Endothelial cell of umbilical vein (primary cell): ENCODE measurements at regions not wholly inside any gene's neighbourhood (a gene's known extent, or its start where the extent isn't known, plus 50 kb on each side); places are given as distances from the start of the nearest gene placed in this dataset.

ENCODE experiments used
- BruUV-seq: library from RNA; stranded (reverse); fragments of 400-500 nt; replicated peaks from 2 replicates; lab custom pipeline; 2021; lab: Mats Ljungman, UMichigan
- CTCF ChIA-PET: fragments of 300-600, 350-600 bp; sonication (Branson Sonifier 250); formaldehyde crosslinking; loops from one replicate; lab custom pipeline; 2021; ENCODE audit warnings: antibody characterized with exemption, inconsistent platforms; lab: Charles Lee
- POLR2A ChIA-PET: fragments of 300-600, 350-600 bp; sonication (Branson Sonifier 250); formaldehyde crosslinking; loops from one replicate; lab custom pipeline; 2021; ENCODE audit warnings: antibody characterized with exemption, inconsistent platforms; lab: Charles Lee
- DNase-seq: peaks from one replicate; pipeline ENCODE4 v3.0.0-alpha.2; 2011; ENCODE audit warnings: low read depth, low spot score
- FAIRE-seq: peaks from 2 replicates; lab custom pipeline; 2011; peaks lifted over from hg19 to GRCh38; lab: Jason Lieb, UNC
- H2AFZ ChIP-seq: 2 replicates; pipeline ENCODE4 v1.6.0; 2012; ENCODE audit warnings: low read depth, low read length, control low read depth, inconsistent platforms
- H3K27ac ChIP-seq: 2 replicates; pipeline ENCODE4 v1.5.1; 2011; ENCODE audit warnings: low read depth, mild to moderate bottlenecking, control low read depth, low read length, moderate library complexity; ENCODE audit not compliant: insufficient read depth
- H3K27me3 ChIP-seq, 2 experiments: 2 replicates each; pipeline versions ENCODE4 v1.6.0 to v1.6.1; 2011; ENCODE audit warnings: low read length in 2 of 2, mixed read lengths in 1 of 2; ENCODE audit not compliant: control insufficient read depth in 2 of 2, insufficient read depth in 2 of 2
- H3K36me3 ChIP-seq, 2 experiments: 2 replicates in 1 of 2; 3 replicates in 1 of 2; pipeline ENCODE4 v1.5.1; 2011; ENCODE audit warnings: low read length in 2 of 2, mild to moderate bottlenecking in 1 of 2, moderate library complexity in 1 of 2; ENCODE audit not compliant: control insufficient read depth in 2 of 2, insufficient read depth in 2 of 2; ENCODE audit errors: extremely low read depth in 1 of 2
- H3K4me1 ChIP-seq: 3 replicates; pipeline ENCODE4 v1.5.1; 2011; ENCODE audit warnings: mild to moderate bottlenecking, low read length; ENCODE audit not compliant: control insufficient read depth, insufficient read depth; ENCODE audit errors: extremely low read depth
- H3K4me2 ChIP-seq: 2 replicates; pipeline ENCODE4 v1.6.1; 2011; ENCODE audit warnings: low read length, control low read depth, mixed read lengths; ENCODE audit not compliant: insufficient read depth
- H3K4me3 ChIP-seq, 3 experiments: fragments of 200-600 bp in 1 of 3; sonication (generic), shearing (Covaris generic) in 1 of 3; replicated peaks in 1 of 3; 2 replicates each; pipeline ENCODE4 v1.5.1; 2011 to 2016; ENCODE audit warnings: control low read depth in 3 of 3, low read length in 3 of 3, mild to moderate bottlenecking in 2 of 3, inconsistent platforms in 1 of 3, low read depth in 1 of 3, moderate library complexity in 1 of 3; ENCODE audit not compliant: insufficient read depth in 1 of 3
- H3K79me2 ChIP-seq: 2 replicates; pipeline ENCODE4 v1.6.0; 2012; ENCODE audit warnings: low read length, inconsistent platforms; ENCODE audit not compliant: control insufficient read depth, insufficient read depth
- H3K9ac ChIP-seq: replicated peaks from 2 replicates; pipeline ENCODE3; 2011; ENCODE audit warnings: low read length, control low read depth; ENCODE audit not compliant: insufficient read depth; ENCODE audit errors: extremely low read depth
- H3K9me1 ChIP-seq: replicated peaks from 3 replicates; pipeline ENCODE4 v1.6.0; 2011; ENCODE audit warnings: mild to moderate bottlenecking, low read length; ENCODE audit not compliant: control insufficient read depth, insufficient read depth; ENCODE audit errors: extremely low read depth
- H3K9me3 ChIP-seq: replicated peaks from 2 replicates; pipeline ENCODE4 v1.5.1; 2012; ENCODE audit warnings: low read length, inconsistent platforms; ENCODE audit not compliant: control insufficient read depth, insufficient read depth
- H4K20me1 ChIP-seq: replicated peaks from 2 replicates; pipeline ENCODE3; 2011; ENCODE audit warnings: mild to moderate bottlenecking, low read length; ENCODE audit not compliant: control insufficient read depth, insufficient read depth; ENCODE audit errors: extremely low read depth
- GATA2 ChIP-seq: IDR thresholded peaks from 2 replicates; pipeline ENCODE4 v1.7.0; 2011; ENCODE audit warnings: low read depth, mild to moderate bottlenecking, moderate library complexity, mixed read lengths, low read length; ENCODE audit not compliant: insufficient read length, insufficient read depth
- JUN ChIP-seq: IDR thresholded peaks from 2 replicates; pipeline ENCODE4 v1.6.1; 2011; ENCODE audit warnings: borderline replicate concordance, low read depth; ENCODE audit not compliant: insufficient read length, insufficient read depth
- MAX ChIP-seq: IDR thresholded peaks from 2 replicates; pipeline ENCODE4 v1.6.1; 2011; ENCODE audit not compliant: insufficient read depth, insufficient read length
- POLR2A ChIP-seq: IDR thresholded peaks from 2 replicates; pipeline ENCODE4 v1.6.1; 2012; ENCODE audit warnings: low read depth, mild to moderate bottlenecking, control low read depth, low read length
- dilution Hi-C: fragments of 300-500 bp; cut with MboI; formaldehyde crosslinking; loops from one replicate; pipeline ENCODE4 v1.15.0; 2019; ENCODE audit warnings: low sequenced_read_pairs; ENCODE audit not compliant: extremely low pct_ligation_motif_present
- intact Hi-C: fragments of 100-400 bp; cut with micrococcal nuclease; formaldehyde crosslinking; loops from one replicate; pipeline ENCODE4 v1.10.0; 2022

GRCh38 chr13:105074755-105075154, 1460.7 kb downstream of the EFNB2 start:
- intact Hi-C loops (no loop called here), dilution Hi-C loops (no loop called here)
- Histone ChIP-seq H3K27me3 (no peaks in the 10 kb centered on the region), H2AFZ (no peak overlapping the region), H4K20me1 (no peaks in the 10 kb centered on the region), H3K4me1 (no peaks in the 10 kb centered on the region), H3K9me1 (no peaks in the 10 kb centered on the region), H3K4me2 (no peak overlapping the region), H3K36me3 (no peaks in the 10 kb centered on the region), H3K4me3 (no peak overlapping the region), H3K27ac (no peak overlapping the region), H3K79me2 (no peaks in the 10 kb centered on the region), H3K9ac (no peak overlapping the region), H3K9me3 (no peaks in the 10 kb centered on the region)
- ChIA-PET POLR2A (no interaction called here), CTCF (no interaction called here)
- DNase-seq, result no peak
- no TSS peak for BruUV-seq
- TF ChIP-seq JUN (no peak), GATA2 (no peak)
- no peak for FAIRE-seq

- TF ChIP-seq MAX (no peak), POLR2A (no peak)
- no TSS peak for BruUV-seq
- Histone ChIP-seq H3K4me2 (no peak overlapping the region), H3K27ac (no peak overlapping the region), H4K20me1 (no peaks in the 10 kb centered on the region), H3K27me3 (no peaks in the 10 kb centered on the region), H3K9ac (no peak overlapping the region), H3K4me1 (no peaks in the 10 kb centered on the region), H2AFZ (no peak overlapping the region), H3K79me2 (no peaks in the 10 kb centered on the region), H3K36me3 (no peaks in the 10 kb centered on the region), H3K4me3 (no peak overlapping the region), H3K9me3 (no peaks in the 10 kb centered on the region), H3K9me1 (no peaks in the 10 kb centered on the region)
- intact Hi-C loops, result no loop called here
- DNase-seq (no peak), FAIRE-seq (no peak)
- ChIA-PET CTCF (no interaction called here), POLR2A (no interaction called here)
- dilution Hi-C loops, result no loop called here
Measured at GRCh38 chr13:105073041-105073440, 1462.4 kb downstream of the EFNB2 start.
